Endothelial cell of umbilical vein (primary cell): ENCODE measurements at regions not wholly inside any gene's neighbourhood (a gene's known extent, or its start where the extent isn't known, plus 50 kb on each side); places are given as distances from the start of the nearest gene placed in this dataset.

Experiments used
- BruUV-seq: library from RNA; stranded (reverse); fragments of 400-500 nt; replicated peaks from 2 replicates; lab custom pipeline; 2021; lab: Mats Ljungman, UMichigan
- CTCF ChIA-PET: fragments of 300-600, 350-600 bp; sonication (Branson Sonifier 250); formaldehyde crosslinking; loops from one replicate; lab custom pipeline; 2021; ENCODE audit warnings: antibody characterized with exemption, inconsistent platforms; lab: Charles Lee
- POLR2A ChIA-PET: fragments of 300-600, 350-600 bp; sonication (Branson Sonifier 250); formaldehyde crosslinking; loops from one replicate; lab custom pipeline; 2021; ENCODE audit warnings: antibody characterized with exemption, inconsistent platforms; lab: Charles Lee
- DNase-seq: peaks from one replicate; pipeline ENCODE4 v3.0.0-alpha.2; 2011; ENCODE audit warnings: low read depth, low spot score
- FAIRE-seq: peaks from 2 replicates; lab custom pipeline; 2011; peaks lifted over from hg19 to GRCh38; lab: Jason Lieb, UNC
- H2AFZ ChIP-seq: 2 replicates; pipeline ENCODE4 v1.6.0; 2012; ENCODE audit warnings: low read depth, low read length, control low read depth, inconsistent platforms
- H3K27ac ChIP-seq: 2 replicates; pipeline ENCODE4 v1.5.1; 2011; ENCODE audit warnings: low read depth, mild to moderate bottlenecking, control low read depth, low read length, moderate library complexity; ENCODE audit not compliant: insufficient read depth
- H3K27me3 ChIP-seq, 2 experiments: 2 replicates each; pipeline versions ENCODE4 v1.6.0 to v1.6.1; 2011; ENCODE audit warnings: low read length in 2 of 2, mixed read lengths in 1 of 2; ENCODE audit not compliant: control insufficient read depth in 2 of 2, insufficient read depth in 2 of 2
- H3K36me3 ChIP-seq, 2 experiments: 2 replicates in 1 of 2; 3 replicates in 1 of 2; pipeline ENCODE4 v1.5.1; 2011; ENCODE audit warnings: low read length in 2 of 2, mild to moderate bottlenecking in 1 of 2, moderate library complexity in 1 of 2; ENCODE audit not compliant: control insufficient read depth in 2 of 2, insufficient read depth in 2 of 2; ENCODE audit errors: extremely low read depth in 1 of 2
- H3K4me1 ChIP-seq: 3 replicates; pipeline ENCODE4 v1.5.1; 2011; ENCODE audit warnings: mild to moderate bottlenecking, low read length; ENCODE audit not compliant: control insufficient read depth, insufficient read depth; ENCODE audit errors: extremely low read depth
- H3K4me2 ChIP-seq: 2 replicates; pipeline ENCODE4 v1.6.1; 2011; ENCODE audit warnings: low read length, control low read depth, mixed read lengths; ENCODE audit not compliant: insufficient read depth
- H3K4me3 ChIP-seq, 3 experiments: fragments of 200-600 bp in 1 of 3; sonication (generic), shearing (Covaris generic) in 1 of 3; replicated peaks in 1 of 3; 2 replicates each; pipeline ENCODE4 v1.5.1; 2011 to 2016; ENCODE audit warnings: control low read depth in 3 of 3, low read length in 3 of 3, mild to moderate bottlenecking in 2 of 3, inconsistent platforms in 1 of 3, low read depth in 1 of 3, moderate library complexity in 1 of 3; ENCODE audit not compliant: insufficient read depth in 1 of 3
- H3K79me2 ChIP-seq: 2 replicates; pipeline ENCODE4 v1.6.0; 2012; ENCODE audit warnings: low read length, inconsistent platforms; ENCODE audit not compliant: control insufficient read depth, insufficient read depth
- H3K9ac ChIP-seq: replicated peaks from 2 replicates; pipeline ENCODE3; 2011; ENCODE audit warnings: low read length, control low read depth; ENCODE audit not compliant: insufficient read depth; ENCODE audit errors: extremely low read depth
- H3K9me1 ChIP-seq: replicated peaks from 3 replicates; pipeline ENCODE4 v1.6.0; 2011; ENCODE audit warnings: mild to moderate bottlenecking, low read length; ENCODE audit not compliant: control insufficient read depth, insufficient read depth; ENCODE audit errors: extremely low read depth
- H3K9me3 ChIP-seq: replicated peaks from 2 replicates; pipeline ENCODE4 v1.5.1; 2012; ENCODE audit warnings: low read length, inconsistent platforms; ENCODE audit not compliant: control insufficient read depth, insufficient read depth
- H4K20me1 ChIP-seq: replicated peaks from 2 replicates; pipeline ENCODE3; 2011; ENCODE audit warnings: mild to moderate bottlenecking, low read length; ENCODE audit not compliant: control insufficient read depth, insufficient read depth; ENCODE audit errors: extremely low read depth
- CTCF ChIP-seq, 2 donors: IDR thresholded peaks; 1 replicate in 1 of 2; 2 replicates in 1 of 2; pipeline ENCODE4 v1.5.1; 2011; ENCODE audit warnings: low read length in 2 of 2, mild to moderate bottlenecking in 2 of 2, moderate library complexity in 2 of 2, control low read depth in 1 of 2, inconsistent platforms in 1 of 2, low read depth in 1 of 2; ENCODE audit not compliant: insufficient read depth in 1 of 2; ENCODE audit errors: extremely low read depth in 1 of 2
- EZH2 ChIP-seq: IDR thresholded peaks from 2 replicates; pipeline ENCODE4 v1.6.1; 2012; ENCODE audit warnings: borderline replicate concordance, low read depth, mild to moderate bottlenecking, moderate library complexity, low read length, inconsistent platforms; ENCODE audit not compliant: severe bottlenecking
- FOS ChIP-seq: IDR thresholded peaks from 2 replicates; pipeline ENCODE4 v1.6.1; 2011; ENCODE audit warnings: mild to moderate bottlenecking, low read length, moderate library complexity, borderline replicate concordance; ENCODE audit not compliant: insufficient read depth
- GATA2 ChIP-seq: IDR thresholded peaks from 2 replicates; pipeline ENCODE4 v1.7.0; 2011; ENCODE audit warnings: low read depth, mild to moderate bottlenecking, moderate library complexity, mixed read lengths, low read length; ENCODE audit not compliant: insufficient read length, insufficient read depth
- JUN ChIP-seq: IDR thresholded peaks from 2 replicates; pipeline ENCODE4 v1.6.1; 2011; ENCODE audit warnings: borderline replicate concordance, low read depth; ENCODE audit not compliant: insufficient read length, insufficient read depth
- MAX ChIP-seq: IDR thresholded peaks from 2 replicates; pipeline ENCODE4 v1.6.1; 2011; ENCODE audit not compliant: insufficient read depth, insufficient read length
- MYC ChIP-seq: IDR thresholded peaks from one replicate; pipeline ENCODE4 v1.6.1; 2011; ENCODE audit warnings: mild to moderate bottlenecking, low read depth, low read length
- POLR2A ChIP-seq: IDR thresholded peaks from 2 replicates; pipeline ENCODE4 v1.6.1; 2012; ENCODE audit warnings: low read depth, mild to moderate bottlenecking, control low read depth, low read length
- POLR2AphosphoS5 ChIP-seq: IDR thresholded peaks from 2 replicates; pipeline ENCODE4 v1.6.1; 2012; ENCODE audit warnings: low read depth, mild to moderate bottlenecking, control low read depth, low read length, moderate library complexity; ENCODE audit not compliant: insufficient read depth
- dilution Hi-C: fragments of 300-500 bp; cut with MboI; formaldehyde crosslinking; loops from one replicate; pipeline ENCODE4 v1.15.0; 2019; ENCODE audit warnings: low sequenced_read_pairs; ENCODE audit not compliant: extremely low pct_ligation_motif_present
- intact Hi-C: fragments of 100-400 bp; cut with micrococcal nuclease; formaldehyde crosslinking; loops from one replicate; pipeline ENCODE4 v1.10.0; 2022

GRCh38 chr10:33815776-33816175 is 481.3 kb upstream of the NRP1 start:
- FAIRE-seq (no peak), DNase-seq (no peak)
- BruUV-seq = no TSS peak
- no peaks in the 10 kb centered on the region for H3K9me1 ChIP-seq
- H4K20me1 ChIP-seq = no peaks in the 10 kb centered on the region
- no peak overlapping the region for H3K9ac ChIP-seq
- H3K4me1 ChIP-seq = no peaks in the 10 kb centered on the region
- POLR2A ChIA-PET = no interaction called here
- no peak overlapping the region for H3K4me3 ChIP-seq
- H3K36me3 ChIP-seq = no peaks in the 10 kb centered on the region
- CTCF ChIA-PET = no interaction called here
- no peaks in the 10 kb centered on the region for H3K27me3 ChIP-seq
- dilution Hi-C loops (no loop called here), intact Hi-C loops (no loop called here)
- H3K27ac ChIP-seq = no peak overlapping the region
- H3K4me2 ChIP-seq = no peak overlapping the region
- no peak overlapping the region for H2AFZ ChIP-seq
- TF ChIP-seq POLR2AphosphoS5 (no peak), JUN (no peak), MAX (no peak), EZH2 (no peak)
- no peaks in the 10 kb centered on the region for H3K9me3 ChIP-seq
- H3K79me2 ChIP-seq = no peaks in the 10 kb centered on the region

- Histone ChIP-seq H3K27ac (no peak overlapping the region), H4K20me1 (no peaks in the 10 kb centered on the region), H3K36me3 (no peaks in the 10 kb centered on the region), H3K9me1 (no peaks in the 10 kb centered on the region), H3K4me3 (no peak overlapping the region), H3K9me3 (no peaks in the 10 kb centered on the region), H3K79me2 (no peaks in the 10 kb centered on the region), H3K27me3 (no peaks in the 10 kb centered on the region), H2AFZ (no peak overlapping the region), H3K4me1 (no peaks in the 10 kb centered on the region), H3K4me2 (no peak overlapping the region), H3K9ac (no peak overlapping the region)
- POLR2A ChIA-PET = no interaction called here
- DNase-seq (no peak), FAIRE-seq (no peak)
- dilution Hi-C loops (no loop called here), intact Hi-C loops (no loop called here)
- TF ChIP-seq MAX = no peak
- TF ChIP-seq MYC = no peak
- TF ChIP-seq POLR2AphosphoS5 = no peak
- TF ChIP-seq POLR2A = no peak
- no peak for TF ChIP-seq JUN
- no peak for TF ChIP-seq GATA2
- TF ChIP-seq EZH2 = no peak
- no peak for TF ChIP-seq CTCF (IDR thresholded peaks at IDR 0.05; ENCODE audit: extremely low read depth in 1 of 2, insufficient read depth in 1 of 2, low read depth in 1 of 2, low read length in 2 of 2)
- TF ChIP-seq FOS = no peak
- BruUV-seq = no TSS peak
- CTCF ChIA-PET = interaction anchor here (1.5 kb wide), 1 partner anchor 825 kb away, joined by 4 read pairs; no protein-coding TSS in a partner anchor
These were observed 479.4 kb upstream of the NRP1 start for GRCh38 chr10:33813871-33814270.
